WI38 (cell line): ENCODE measurements at regions not wholly inside any gene's neighbourhood (a gene's known extent, or its start where the extent isn't known, plus 50 kb on each side); places are given as distances from the start of the nearest gene placed in this dataset.
"Not testable (repeated sequence)": the region's sequence is repeated elsewhere in the genome, so short reads cannot be mapped to it uniquely, and the experiment has no call there.

ENCODE experiments used
- H3K4me3 ChIP-seq: 2 replicates; pipeline ENCODE4 v1.5.1; 2011; ENCODE audit warnings: low read depth, mild to moderate bottlenecking, control low read depth, low read length
- CTCF ChIP-seq: IDR thresholded peaks from 2 replicates; pipeline ENCODE4 v1.5.1; 2012; ENCODE audit warnings: low read depth, mild to moderate bottlenecking, control low read depth, low read length

DNA sequence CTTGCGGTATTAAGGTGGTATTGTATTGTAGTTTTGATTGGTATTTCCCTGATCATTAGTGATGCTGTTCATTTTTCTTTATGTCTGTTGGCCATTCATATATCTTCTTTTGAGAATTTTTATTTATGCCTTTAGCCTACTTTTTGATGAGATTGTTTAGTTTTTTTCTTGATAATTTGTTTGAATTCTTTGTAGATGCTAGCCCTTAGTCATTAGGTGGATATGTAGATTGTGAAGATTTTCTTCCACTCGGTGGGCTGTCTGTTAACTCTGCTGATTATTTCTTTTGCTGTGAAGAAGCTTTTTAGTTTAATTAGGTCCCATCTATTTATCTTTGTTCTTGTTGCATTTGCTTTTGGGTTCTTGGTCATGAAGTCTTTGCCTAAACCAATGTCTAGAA is 115.4 kb downstream of the VPREB1 start:
- H3K4me3 ChIP-seq = no peak overlapping the region

DNA sequence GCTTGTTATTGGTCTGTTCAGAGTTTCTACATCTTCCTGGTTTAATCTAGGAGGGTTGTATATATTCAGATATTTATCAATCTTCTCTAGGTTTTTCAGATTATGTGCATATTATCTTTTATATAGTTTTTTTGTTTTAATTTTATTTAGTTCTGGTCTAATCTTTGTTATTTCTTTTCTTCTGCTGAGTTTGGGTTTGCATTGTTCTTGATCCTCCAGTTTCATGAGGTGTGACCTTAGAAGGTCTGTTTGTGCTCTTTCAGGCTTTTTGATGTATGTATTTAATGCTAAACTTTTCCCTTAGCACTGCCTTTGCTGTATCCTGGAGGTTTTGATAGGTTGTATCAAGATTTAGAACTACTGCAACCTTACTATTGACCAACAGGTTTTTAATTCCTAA is 117.7 kb downstream of the VPREB1 start:
- TF ChIP-seq CTCF = no peak

More for the DNA sequence above, 115.4 kb downstream of the VPREB1 start:
- no peak for TF ChIP-seq CTCF

DNA sequence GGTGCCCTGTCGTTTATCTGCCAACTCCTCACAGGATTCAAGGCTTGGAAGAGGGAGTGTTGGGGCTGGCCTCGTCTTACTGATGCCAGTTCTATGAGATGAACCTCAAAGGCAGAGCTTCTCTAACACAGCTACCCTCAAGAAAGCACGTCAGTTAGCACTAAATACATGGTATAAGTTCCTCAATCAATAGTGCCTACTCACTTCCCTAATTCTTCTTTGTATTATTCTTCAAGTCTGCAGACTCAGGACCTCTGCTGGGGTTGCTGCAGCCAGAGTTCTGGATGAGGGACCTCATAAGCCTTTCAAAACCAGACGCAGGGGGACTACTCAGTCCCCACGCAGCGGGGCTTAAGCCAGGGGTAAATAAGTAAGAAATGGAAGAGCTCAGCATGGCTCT is 118.3 kb downstream of the VPREB1 start:
- H3K4me3 ChIP-seq = no peak overlapping the region
- no peak for TF ChIP-seq CTCF

More for the DNA sequence above, 117.7 kb downstream of the VPREB1 start:
- H3K4me3 ChIP-seq = no peak overlapping the region

DNA sequence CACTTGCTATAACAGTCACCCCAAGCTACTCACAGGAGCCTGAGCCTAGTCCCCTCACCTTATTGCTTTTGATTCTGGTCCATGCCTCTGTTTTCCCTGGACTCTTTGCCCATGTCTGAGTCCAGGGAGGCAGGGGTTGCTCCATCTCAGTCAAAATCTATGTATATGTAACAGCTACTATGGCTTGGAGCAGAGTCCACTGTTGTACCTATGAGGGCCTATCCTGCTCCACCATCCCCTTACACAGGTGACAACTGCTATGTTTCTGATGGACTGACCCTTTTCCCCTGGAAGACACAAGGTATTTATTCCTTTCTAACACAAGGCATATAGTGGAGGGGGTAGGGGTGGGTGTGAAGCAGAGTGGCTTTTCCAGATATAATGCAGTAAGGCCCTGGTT is 119.6 kb downstream of the VPREB1 start:
- no peak for TF ChIP-seq CTCF
- no peak overlapping the region for H3K4me3 ChIP-seq

DNA sequence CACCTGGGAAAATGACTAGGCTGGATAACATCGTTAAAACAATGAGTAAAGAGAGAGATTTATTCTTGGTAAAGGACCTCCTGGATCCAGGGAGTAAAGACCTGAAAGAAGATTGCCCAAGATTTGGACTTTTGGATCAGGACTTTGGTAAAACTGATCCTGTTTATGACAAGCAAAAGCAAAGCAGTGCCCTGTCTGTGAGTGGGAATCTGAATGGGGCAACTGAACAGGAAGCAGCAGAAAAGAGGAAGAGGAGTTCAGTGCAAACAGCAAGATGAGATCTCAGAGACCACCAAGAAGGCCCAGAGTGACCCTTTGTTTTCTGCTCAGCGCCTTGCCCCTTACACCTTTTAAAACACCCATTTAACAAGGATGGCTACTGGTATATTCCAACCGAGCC is 122.0 kb downstream of the VPREB1 start:
- TF ChIP-seq CTCF = no peak

DNA sequence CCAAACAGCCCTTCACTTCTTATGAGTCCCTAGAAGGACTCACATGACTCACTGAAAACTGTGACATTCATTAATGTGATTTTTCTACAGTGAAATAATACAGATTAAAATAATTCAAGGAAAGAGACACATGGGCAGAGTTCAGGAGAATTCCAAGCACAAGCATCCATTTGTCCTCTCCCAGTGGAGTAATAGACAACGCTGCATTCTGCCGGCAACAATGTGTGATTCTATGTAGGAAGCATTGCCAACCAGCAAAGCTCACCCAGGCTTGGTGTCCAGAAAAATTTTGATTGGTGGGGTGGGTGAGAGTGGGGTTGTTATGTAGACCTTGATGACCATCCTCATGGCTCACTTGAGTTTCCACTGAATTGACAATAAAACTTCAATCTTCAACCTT is 123.9 kb downstream of the VPREB1 start:
- H3K4me3 ChIP-seq = no peak overlapping the region
- no peak for TF ChIP-seq CTCF

More for the DNA sequence above, 122.0 kb downstream of the VPREB1 start:
- no peak overlapping the region for H3K4me3 ChIP-seq

DNA sequence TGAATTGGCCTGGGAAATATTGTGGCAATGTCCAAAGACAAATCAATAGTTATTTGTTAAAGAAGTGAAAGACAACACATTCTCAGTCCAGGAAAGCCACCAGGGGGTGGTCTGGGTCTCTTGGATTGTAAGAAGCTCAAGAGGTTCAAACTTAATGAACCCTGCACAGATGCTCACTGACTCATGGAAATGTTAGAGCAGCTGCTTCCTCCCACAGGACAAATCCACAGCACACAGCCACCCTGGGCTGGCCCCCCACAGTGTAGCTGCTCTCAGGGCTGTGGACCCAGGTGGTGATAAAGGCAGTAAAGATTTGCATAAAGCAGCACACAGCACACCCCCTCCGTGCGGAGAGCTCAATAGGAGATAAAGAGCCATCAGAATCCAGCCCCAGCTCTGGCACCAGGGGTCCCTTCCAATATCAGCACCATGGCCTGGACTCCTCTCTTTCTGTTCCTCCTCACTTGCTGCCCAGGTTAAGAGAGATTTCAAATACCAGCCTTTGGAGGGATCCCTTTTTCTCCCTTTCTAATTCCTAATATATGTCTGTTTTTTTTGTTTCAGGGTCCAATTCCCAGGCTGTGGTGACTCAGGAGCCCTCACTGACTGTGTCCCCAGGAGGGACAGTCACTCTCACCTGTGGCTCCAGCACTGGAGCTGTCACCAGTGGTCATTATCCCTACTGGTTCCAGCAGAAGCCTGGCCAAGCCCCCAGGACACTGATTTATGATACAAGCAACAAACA is 124.8 kb downstream of the VPREB1 start:
- H3K4me3 ChIP-seq = not testable (repeated sequence)

DNA sequence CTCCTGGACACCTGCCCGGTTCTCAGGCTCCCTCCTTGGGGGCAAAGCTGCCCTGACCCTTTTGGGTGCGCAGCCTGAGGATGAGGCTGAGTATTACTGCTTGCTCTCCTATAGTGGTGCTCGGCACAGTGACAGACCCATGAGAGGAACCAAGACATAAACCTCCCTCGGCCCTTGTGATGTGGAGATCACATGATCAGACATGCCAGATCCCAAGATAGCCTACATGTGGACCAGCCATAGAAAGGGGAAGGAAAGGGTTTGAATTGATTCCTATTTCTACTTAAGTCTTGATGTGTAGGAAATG is 125.3 kb downstream of the VPREB1 start:
- no peak for TF ChIP-seq CTCF
- no peak overlapping the region for H3K4me3 ChIP-seq
